ENCODE measurements at regions not wholly inside any gene's neighbourhood (a gene's known extent, or its start where the extent isn't known, plus 50 kb on each side); places are given as distances from the start of the nearest gene placed in this dataset.

- H3K27ac ChIP-seq = no peak overlapping the region
- 78 to 87% methylated on average over 3 of the region's 3 CpGs for WGBS, 2 donors
- DNase-seq = no peak
- intact Hi-C loops (cut with DNase I) = no loop called here
- H3K9me3 ChIP-seq = no peaks in the 10 kb centered on the region
- no peaks in the 10 kb centered on the region for H3K27me3 ChIP-seq
- H3K36me3 ChIP-seq = no peaks in the 10 kb centered on the region
- H3K4me3 ChIP-seq (replicated peaks in 1 of 3) = no peak overlapping the region
- TF ChIP-seq POLR2A (IDR thresholded peaks at IDR 0.05) = no peak
- no peak for TF ChIP-seq CTCF (IDR thresholded peaks at IDR 0.05)
- no peaks in the 10 kb centered on the region for H3K4me1 ChIP-seq
These were observed 866.5 kb upstream of the GHITM start for GRCh38 chr10:83272666-83273434.

- intact Hi-C loops (cut with DNase I) = no loop called here
These were observed 865.2 kb upstream of the GHITM start for GRCh38 chr10:83274088-83274487.

GRCh38 chr10:83276971-83277370 is 862.3 kb upstream of the GHITM start:
- DNase-seq = no peak
- Histone ChIP-seq H3K4me3 (replicated peaks in 1 of 3) (no peak overlapping the region), H3K9me3 (no peaks in the 10 kb centered on the region), H3K27ac (no peak overlapping the region), H3K27me3 (no peaks in the 10 kb centered on the region), H3K36me3 (no peaks in the 10 kb centered on the region), H3K4me1 (no peaks in the 10 kb centered on the region)
- no peak for TF ChIP-seq POLR2A (IDR thresholded peaks at IDR 0.05)
- TF ChIP-seq CTCF (IDR thresholded peaks at IDR 0.05) = no peak
- WGBS, 2 donors = 53 to 55% methylated on average over 2 of the region's 2 CpGs
- intact Hi-C loops (cut with DNase I) = no loop called here

More at GRCh38 chr10:83274088-83274487, 865.2 kb upstream of the GHITM start:
- no peaks in the 10 kb centered on the region for H3K27me3 ChIP-seq
- no peak overlapping the region for H3K4me3 ChIP-seq (replicated peaks in 1 of 3)
- 84 to 87% methylated on average over 1 of the region's 1 CpG for WGBS, 2 donors
- H3K9me3 ChIP-seq = no peaks in the 10 kb centered on the region
- H3K27ac ChIP-seq = no peak overlapping the region
- DNase-seq = no peak
- no peaks in the 10 kb centered on the region for H3K4me1 ChIP-seq
- TF ChIP-seq CTCF (IDR thresholded peaks at IDR 0.05) (no peak), POLR2A (IDR thresholded peaks at IDR 0.05) (no peak)
- no peaks in the 10 kb centered on the region for H3K36me3 ChIP-seq

GRCh38 chr10:83283151-83283550 is 856.2 kb upstream of the GHITM start:
- H3K4me1 ChIP-seq = no peaks in the 10 kb centered on the region
- no peaks in the 10 kb centered on the region for H3K27me3 ChIP-seq
- H3K4me3 ChIP-seq (replicated peaks in 1 of 3) = no peak overlapping the region
- intact Hi-C loops (cut with DNase I) = no loop called here
- H3K36me3 ChIP-seq = no peaks in the 10 kb centered on the region
- no peak for DNase-seq
- TF ChIP-seq CTCF (IDR thresholded peaks at IDR 0.05) = no peak
- no peak for TF ChIP-seq POLR2A (IDR thresholded peaks at IDR 0.05)
- H3K9me3 ChIP-seq = no peaks in the 10 kb centered on the region
- H3K27ac ChIP-seq = no peak overlapping the region

- H3K27ac ChIP-seq = no peak overlapping the region
- no peaks in the 10 kb centered on the region for H3K4me1 ChIP-seq
- 68 to 77% methylated on average over 2 of the region's 2 CpGs for WGBS, 2 donors
- DNase-seq = no peak
- no peaks in the 10 kb centered on the region for H3K36me3 ChIP-seq
- no peaks in the 10 kb centered on the region for H3K9me3 ChIP-seq
- H3K27me3 ChIP-seq = no peaks in the 10 kb centered on the region
- H3K4me3 ChIP-seq (replicated peaks in 1 of 3) = no peak overlapping the region
- TF ChIP-seq POLR2A (IDR thresholded peaks at IDR 0.05) = no peak
- no peak for TF ChIP-seq CTCF (IDR thresholded peaks at IDR 0.05)
- intact Hi-C loops (cut with DNase I) = no loop called here
These were observed 851.9 kb upstream of the GHITM start for GRCh38 chr10:83287374-83287773.

Measured in thyroid gland (tissue), 4 donors.